MM.1S (cell line): ENCODE measurements at regions not wholly inside any gene's neighbourhood (a gene's known extent, or its start where the extent isn't known, plus 50 kb on each side); places are given as distances from the start of the nearest gene placed in this dataset.

Experiments
- DNase-seq: peaks from one replicate; pipeline ENCODE4 v3.0.0-alpha.2; 2015
- H2AFZ ChIP-seq: fragments of 300-600 bp; sonication (generic); 2 replicates; pipeline ENCODE4 v1.6.0; 2016; ENCODE audit warnings: antibody characterized with exemption, low read length
- H3F3A ChIP-seq: fragments of 300-600 bp; sonication (generic); 2 replicates; pipeline ENCODE4 v1.6.1; 2016; ENCODE audit warnings: mild to moderate bottlenecking, antibody characterized with exemption, low read length, moderate library complexity, mixed read lengths; ENCODE audit not compliant: insufficient read depth
- H3K27ac ChIP-seq: fragments of 300-600 bp; sonication (generic); 2 replicates; pipeline ENCODE4 v1.5.1; 2016; ENCODE audit warnings: mild to moderate bottlenecking, low read length
- H3K27me3 ChIP-seq: fragments of 300-600 bp; sonication (generic); replicated peaks from 2 replicates; pipeline ENCODE4 v1.6.0; 2016; ENCODE audit warnings: low read length; ENCODE audit not compliant: insufficient read depth
- H3K36me3 ChIP-seq: fragments of 300-600 bp; sonication (generic); replicated peaks from 2 replicates; pipeline ENCODE4 v1.6.1; 2016; ENCODE audit warnings: mild to moderate bottlenecking, low read length, mixed read lengths; ENCODE audit not compliant: insufficient read depth
- H3K4me1 ChIP-seq: fragments of 300-600 bp; sonication (generic); 2 replicates; pipeline ENCODE4 v1.6.1; 2016; ENCODE audit warnings: low read length, mixed read lengths
- H3K4me2 ChIP-seq: fragments of 300-600 bp; sonication (generic); 2 replicates; pipeline ENCODE4 v1.6.0; 2016; ENCODE audit warnings: low read depth, low read length
- H3K4me3 ChIP-seq: fragments of 300-600 bp; sonication (generic); 2 replicates; pipeline ENCODE4 v1.5.1; 2016; ENCODE audit warnings: low read length, mixed read lengths
- H3K79me2 ChIP-seq: fragments of 300-600 bp; sonication (generic); 2 replicates; pipeline ENCODE4 v1.6.1; 2016; ENCODE audit warnings: mixed run types, low read length, mixed read lengths
- H3K9ac ChIP-seq: fragments of 300-600 bp; sonication (generic); 2 replicates; pipeline ENCODE4 v1.6.1; 2016; ENCODE audit warnings: low read length, mixed read lengths
- H3K9me2 ChIP-seq: fragments of 300-600 bp; sonication (generic); replicated peaks from 2 replicates; pipeline ENCODE4 v1.6.1; 2016; ENCODE audit warnings: mild to moderate bottlenecking, low read length, mixed read lengths; ENCODE audit not compliant: insufficient read depth
- H3K9me3 ChIP-seq: fragments of 300-600 bp; sonication (generic); replicated peaks from 2 replicates; pipeline ENCODE4 v1.6.1; 2016; ENCODE audit warnings: mild to moderate bottlenecking, low read length, mixed read lengths; ENCODE audit not compliant: insufficient read depth
- H4K20me1 ChIP-seq: fragments of 300-600 bp; sonication (generic); 2 replicates; pipeline ENCODE4 v1.6.1; 2016; ENCODE audit warnings: mild to moderate bottlenecking, low read length, moderate library complexity, mixed read lengths; ENCODE audit not compliant: insufficient read depth
- CTCF ChIP-seq: fragments of 300-600 bp; sonication (generic); IDR thresholded peaks from 2 replicates; pipeline ENCODE4 v1.5.1; 2016; ENCODE audit warnings: antibody characterized with exemption, low read length, mixed read lengths
- EZH2 ChIP-seq: fragments of 300-600 bp; sonication (generic); optimal IDR thresholded peaks from 2 replicates; pipeline ENCODE3; 2017; ENCODE audit warnings: low read depth, mild to moderate bottlenecking, antibody characterized with exemption, low read length, mixed read lengths
- EZH2phosphoT487 ChIP-seq: fragments of 300-600 bp; sonication (generic); IDR thresholded peaks from 2 replicates; pipeline ENCODE4 v1.6.1; 2018; ENCODE audit warnings: antibody characterized with exemption, low read length

GRCh38 chr4:120636120-120636630 lies 286.4 kb downstream of the PRDM5 start:
- Histone ChIP-seq H2AFZ (no peak overlapping the region), H3K79me2 (no peaks in the 10 kb centered on the region), H3K27me3 (no peaks in the 10 kb centered on the region), H3K36me3 (no peaks in the 10 kb centered on the region), H3K4me3 (no peak overlapping the region), H3K9ac (no peak overlapping the region), H3F3A (no peaks in the 10 kb centered on the region), H4K20me1 (no peaks in the 10 kb centered on the region), H3K4me1 (no peaks in the 10 kb centered on the region), H3K4me2 (no peak overlapping the region), H3K9me2 (no peaks in the 10 kb centered on the region), H3K27ac (no peak overlapping the region), H3K9me3 (no peaks in the 10 kb centered on the region)
- no peak for DNase-seq
- no peak for TF ChIP-seq EZH2
- no peak for TF ChIP-seq EZH2phosphoT487
- TF ChIP-seq CTCF = no peak

- no peak for DNase-seq
- TF ChIP-seq EZH2 = no peak
- no peak for TF ChIP-seq CTCF
- no peak for TF ChIP-seq EZH2phosphoT487
- H4K20me1 ChIP-seq = no peaks in the 10 kb centered on the region
- no peaks in the 10 kb centered on the region for H3K79me2 ChIP-seq
- H3K4me3 ChIP-seq = no peak overlapping the region
- no peaks in the 10 kb centered on the region for H3K9me2 ChIP-seq
- no peak overlapping the region for H2AFZ ChIP-seq
- no peak overlapping the region for H3K9ac ChIP-seq
- no peaks in the 10 kb centered on the region for H3K9me3 ChIP-seq
- H3K27ac ChIP-seq = no peak overlapping the region
- H3K36me3 ChIP-seq = no peaks in the 10 kb centered on the region
- no peaks in the 10 kb centered on the region for H3K4me1 ChIP-seq
- H3K27me3 ChIP-seq = no peaks in the 10 kb centered on the region
- no peak overlapping the region for H3K4me2 ChIP-seq
- no peaks in the 10 kb centered on the region for H3F3A ChIP-seq
These were observed 288.7 kb downstream of the PRDM5 start for GRCh38 chr4:120633810-120634209.

GRCh38 chr4:120630427-120630826 lies 292.1 kb downstream of the PRDM5 start:
- Histone ChIP-seq H3K79me2 (no peaks in the 10 kb centered on the region), H3F3A (no peaks in the 10 kb centered on the region), H3K4me2 (no peak overlapping the region), H3K4me3 (no peak overlapping the region), H3K36me3 (no peaks in the 10 kb centered on the region), H4K20me1 (no peaks in the 10 kb centered on the region), H3K9me2 (no peaks in the 10 kb centered on the region), H3K27ac (no peak overlapping the region), H3K9ac (no peak overlapping the region), H3K4me1 (no peaks in the 10 kb centered on the region), H2AFZ (no peak overlapping the region), H3K27me3 (no peaks in the 10 kb centered on the region), H3K9me3 (no peaks in the 10 kb centered on the region)
- DNase-seq = no peak
- TF ChIP-seq CTCF (no peak), EZH2phosphoT487 (no peak), EZH2 (no peak)
